HCT116 (cell line): ENCODE measurements at regions not wholly inside any gene's neighbourhood (a gene's known extent, or its start where the extent isn't known, plus 50 kb on each side); places are given as distances from the start of the nearest gene placed in this dataset.

Source experiments
- ATAC-seq: fragments of 200-7000 bp; cut with Tn5 transposase; 2 replicates; pipeline ENCODE4 v1.9.1; 2020; ENCODE audit warnings: mild to moderate bottlenecking, moderate library complexity
- BruUV-seq: library from RNA; stranded (reverse); fragments of 400-500 nt; replicated peaks from 2 replicates; lab custom pipeline; 2021; lab: Mats Ljungman, UMichigan
- CTCF ChIA-PET: fragments of 300-600 bp; sonication (Branson Sonifier 250); formaldehyde crosslinking; loops from one replicate; lab custom pipeline; 2021; ENCODE audit warnings: antibody characterized with exemption; lab: Charles Lee
- POLR2A ChIA-PET: fragments of 300-600, 350-600 bp; sonication (Branson Sonifier 250); formaldehyde crosslinking; loops from one replicate; lab custom pipeline; 2021; ENCODE audit warnings: antibody characterized with exemption; lab: Charles Lee
- RAD21 ChIA-PET, 2 experiments: fragments of 300-600 bp; sonication (Branson Sonifier 250); formaldehyde crosslinking; loops; one replicate each; lab custom pipeline; 2023; ENCODE audit warnings: low total read pairs in 2 of 2; ENCODE audit not compliant: uncharacterized antibody in 2 of 2, unreplicated experiment in 2 of 2, low non-redundant PET in 1 of 2; lab: Charles Lee
- DNase-seq: peaks from one replicate; pipeline ENCODE4 v3.0.0-alpha.2; 2010; ENCODE audit warnings: low read depth, low spot score
- H2AFZ ChIP-seq: fragments of 200-600 bp; shearing (Covaris generic), sonication (generic); 2 replicates; pipeline ENCODE4 v1.6.1; 2017; ENCODE audit warnings: low read depth, mixed run types, mixed read lengths, antibody characterized with exemption, low read length; ENCODE audit not compliant: poor library complexity, severe bottlenecking
- H3K27ac ChIP-seq: 2 replicates; pipeline ENCODE4 v1.5.1; 2012; ENCODE audit warnings: low read depth, low read length
- H3K27me3 ChIP-seq: fragments of 200-600 bp; sonication (generic); 2 replicates; pipeline ENCODE4 v1.6.1; 2016; ENCODE audit warnings: mixed run types, low read length, mixed read lengths; ENCODE audit not compliant: insufficient read depth
- H3K36me3 ChIP-seq, 2 experiments: fragments of 200-500 bp in 1 of 2; fragments of 200-600 bp in 1 of 2; sonication (Bioruptor generic) in 1 of 2; sonication (generic) in 1 of 2; 2 replicates each; pipeline versions ENCODE4 v1.5.1 to v1.6.1; 2014 to 2016; ENCODE audit warnings: low read length in 2 of 2, inconsistent platforms in 1 of 2, mixed read lengths in 1 of 2, mixed run types in 1 of 2; ENCODE audit not compliant: insufficient read depth in 2 of 2, control insufficient read depth in 1 of 2
- H3K4me1 ChIP-seq, 2 experiments: fragments of 200-600 bp in 1 of 2; sonication (generic) in 1 of 2; 2 replicates each; pipeline versions ENCODE4 v1.5.1 to v1.6.1; 2012 to 2017; ENCODE audit warnings: low read length in 2 of 2, inconsistent platforms in 1 of 2, mild to moderate bottlenecking in 1 of 2, mixed read lengths in 1 of 2, mixed run types in 1 of 2, moderate library complexity in 1 of 2; ENCODE audit not compliant: insufficient read depth in 2 of 2, control insufficient read depth in 1 of 2
- H3K4me2 ChIP-seq: fragments of 200-600 bp; sonication (generic); 2 replicates; pipeline ENCODE4 v1.6.1; 2017; ENCODE audit warnings: mixed run types, low read length, mixed read lengths
- H3K4me3 ChIP-seq, 2 experiments: fragments of 200-600 bp in 1 of 2; sonication (generic) in 1 of 2; replicated peaks in 1 of 2; 2 replicates each; pipeline ENCODE4 v1.5.1; 2011 to 2016; ENCODE audit warnings: low read length in 2 of 2, control low read depth in 1 of 2, low read depth in 1 of 2, mild to moderate bottlenecking in 1 of 2, mixed read lengths in 1 of 2, mixed run types in 1 of 2
- H3K79me2 ChIP-seq: fragments of 200-600 bp; sonication (generic); 2 replicates; pipeline ENCODE4 v1.6.1; 2017; ENCODE audit warnings: mild to moderate bottlenecking, mixed run types, low read length, moderate library complexity, mixed read lengths; ENCODE audit not compliant: insufficient read depth
- H3K9ac ChIP-seq: fragments of 200-600 bp; sonication (generic); 2 replicates; pipeline ENCODE4 v1.6.1; 2016; ENCODE audit warnings: low read length, mixed read lengths
- H3K9me2 ChIP-seq: fragments of 200-600 bp; sonication (generic), shearing (Covaris generic); 2 replicates; pipeline ENCODE4 v1.6.1; 2017; ENCODE audit warnings: mixed run types, mild to moderate bottlenecking, moderate library complexity; ENCODE audit not compliant: insufficient read depth
- H3K9me3 ChIP-seq, 2 experiments: fragments of 200-500 bp in 1 of 2; fragments of 200-600 bp in 1 of 2; sonication (Bioruptor generic) in 1 of 2; sonication (generic) in 1 of 2; 2 replicates each; pipeline ENCODE4 v1.6.1; 2014 to 2017; ENCODE audit warnings: low read length in 2 of 2, mixed read lengths in 2 of 2, inconsistent platforms in 1 of 2, low read depth in 1 of 2, mild to moderate bottlenecking in 1 of 2, mixed run types in 1 of 2, moderate library complexity in 1 of 2; ENCODE audit not compliant: control insufficient read depth in 1 of 2, insufficient read depth in 1 of 2
- H4K20me1 ChIP-seq: fragments of 200-600 bp; sonication (generic), shearing (Covaris generic); 2 replicates; pipeline ENCODE4 v1.6.1; 2017; ENCODE audit warnings: mixed run types, mild to moderate bottlenecking, moderate library complexity; ENCODE audit not compliant: insufficient read depth
- EGR1 ChIP-seq: IDR thresholded peaks from 2 replicates; pipeline ENCODE4 v1.6.1; 2012; ENCODE audit warnings: low read depth
- ELF1 ChIP-seq: IDR thresholded peaks from 2 replicates; pipeline ENCODE4 v1.6.1; 2012; ENCODE audit warnings: low read depth, borderline replicate concordance
- EZH2 ChIP-seq: fragments of 200-600 bp; sonication (generic); IDR thresholded peaks from 2 replicates; pipeline ENCODE4 v1.6.1; 2017; ENCODE audit warnings: antibody characterized with exemption, mixed run types
- FOSL1 ChIP-seq: IDR thresholded peaks from 2 replicates; pipeline ENCODE4 v1.6.1; 2012; ENCODE audit warnings: low read depth
- POLR2A ChIP-seq: IDR thresholded peaks from 2 replicates; pipeline ENCODE4 v1.7.0; 2011; ENCODE audit warnings: borderline replicate concordance; ENCODE audit not compliant: insufficient read depth, insufficient read length; ENCODE audit errors: extremely low read depth
- RAD21 ChIP-seq: IDR thresholded peaks from 2 replicates; pipeline ENCODE4 v1.6.1; 2012; ENCODE audit warnings: low read depth, mild to moderate bottlenecking
- SRF ChIP-seq: IDR thresholded peaks from 2 replicates; pipeline ENCODE4 v1.6.1; 2012; ENCODE audit warnings: low read depth
- intact Hi-C: fragments of 100-400 bp; cut with micrococcal nuclease; formaldehyde crosslinking; loops from 2 replicates; pipeline ENCODE4 v1.10.0; 2022
- TF ChIP-seq, protein P1 (sequence below): IDR thresholded peaks from 2 replicates; pipeline ENCODE4 v1.6.1; 2012; ENCODE audit warnings: low read depth

DNA sequence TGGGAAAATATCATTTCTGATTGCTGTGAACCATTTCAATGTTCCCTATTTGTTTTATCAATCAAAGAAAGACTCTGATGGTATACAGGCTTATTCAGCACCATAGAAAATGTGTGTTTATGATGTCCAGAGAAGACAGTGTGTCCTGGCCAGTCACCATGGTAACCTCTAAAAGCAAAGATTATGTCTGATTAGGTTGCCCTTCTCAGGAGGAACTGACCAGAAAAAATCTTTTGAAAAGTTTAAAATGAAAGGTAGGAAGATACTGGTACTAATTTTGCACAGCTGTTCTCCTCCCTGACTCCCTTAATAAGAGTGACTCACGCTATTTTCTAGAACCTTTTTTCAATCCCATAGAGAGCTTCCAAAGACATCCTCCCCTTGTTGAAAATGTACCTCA lies 391.8 kb upstream of the DCN start:
- Histone ChIP-seq H3K27ac (no peak overlapping the region), H3K9me2 (no peaks in the 10 kb centered on the region), H3K36me3 (no peaks in the 10 kb centered on the region), H3K4me1 (0 out of 4 replicates have a peak, but pooled peaks cover 0 to 4% of the 10 kb centered on the region in 2 experiments), H3K79me2 (no peaks in the 10 kb centered on the region), H3K9ac (no peak overlapping the region), H3K9me3 (no peaks in the 10 kb centered on the region), H3K4me3 (no peak overlapping the region), H3K27me3 (no peaks in the 10 kb centered on the region), H2AFZ (no peak overlapping the region), H4K20me1 (no peaks in the 10 kb centered on the region), H3K4me2 (no peak overlapping the region)
- no peak for TF ChIP-seq FOSL1
- no peak for TF ChIP-seq EZH2
- TF ChIP-seq ELF1, result no peak
- TF ChIP-seq RAD21, result no peak
- no peak for TF ChIP-seq EGR1
- TF ChIP-seq, protein P1, sequence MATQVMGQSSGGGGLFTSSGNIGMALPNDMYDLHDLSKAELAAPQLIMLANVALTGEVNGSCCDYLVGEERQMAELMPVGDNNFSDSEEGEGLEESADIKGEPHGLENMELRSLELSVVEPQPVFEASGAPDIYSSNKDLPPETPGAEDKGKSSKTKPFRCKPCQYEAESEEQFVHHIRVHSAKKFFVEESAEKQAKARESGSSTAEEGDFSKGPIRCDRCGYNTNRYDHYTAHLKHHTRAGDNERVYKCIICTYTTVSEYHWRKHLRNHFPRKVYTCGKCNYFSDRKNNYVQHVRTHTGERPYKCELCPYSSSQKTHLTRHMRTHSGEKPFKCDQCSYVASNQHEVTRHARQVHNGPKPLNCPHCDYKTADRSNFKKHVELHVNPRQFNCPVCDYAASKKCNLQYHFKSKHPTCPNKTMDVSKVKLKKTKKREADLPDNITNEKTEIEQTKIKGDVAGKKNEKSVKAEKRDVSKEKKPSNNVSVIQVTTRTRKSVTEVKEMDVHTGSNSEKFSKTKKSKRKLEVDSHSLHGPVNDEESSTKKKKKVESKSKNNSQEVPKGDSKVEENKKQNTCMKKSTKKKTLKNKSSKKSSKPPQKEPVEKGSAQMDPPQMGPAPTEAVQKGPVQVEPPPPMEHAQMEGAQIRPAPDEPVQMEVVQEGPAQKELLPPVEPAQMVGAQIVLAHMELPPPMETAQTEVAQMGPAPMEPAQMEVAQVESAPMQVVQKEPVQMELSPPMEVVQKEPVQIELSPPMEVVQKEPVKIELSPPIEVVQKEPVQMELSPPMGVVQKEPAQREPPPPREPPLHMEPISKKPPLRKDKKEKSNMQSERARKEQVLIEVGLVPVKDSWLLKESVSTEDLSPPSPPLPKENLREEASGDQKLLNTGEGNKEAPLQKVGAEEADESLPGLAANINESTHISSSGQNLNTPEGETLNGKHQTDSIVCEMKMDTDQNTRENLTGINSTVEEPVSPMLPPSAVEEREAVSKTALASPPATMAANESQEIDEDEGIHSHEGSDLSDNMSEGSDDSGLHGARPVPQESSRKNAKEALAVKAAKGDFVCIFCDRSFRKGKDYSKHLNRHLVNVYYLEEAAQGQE, result no peak
- TF ChIP-seq SRF, result no peak
- no peak for TF ChIP-seq POLR2A
- BruUV-seq, result no TSS peak
- intact Hi-C loops, result loop anchor here (10.0 kb wide), 1 partner anchor 1000 kb away; no protein-coding TSS in a partner anchor
- POLR2A ChIA-PET, result no interaction called here
- ATAC-seq, result no peak
- no peak for DNase-seq
- RAD21 ChIA-PET, result no interaction called here
- CTCF ChIA-PET, result no interaction called here
